CD14-positive monocyte (primary cell): ENCODE measurements at regions not wholly inside any gene's neighbourhood (a gene's known extent, or its start where the extent isn't known, plus 50 kb on each side); places are given as distances from the start of the nearest gene placed in this dataset.
"Not testable (repeated sequence)": the region's sequence is repeated elsewhere in the genome, so short reads cannot be mapped to it uniquely, and the experiment has no call there.

Experiments used
- DNase-seq, 3 donors: peaks; one replicate each; pipeline ENCODE4 v3.0.0-alpha.2; 2011 to 2022
- H2AFZ ChIP-seq: 2 replicates; pipeline ENCODE4 v1.6.0; 2012; ENCODE audit warnings: mild to moderate bottlenecking, low read depth, low read length, inconsistent platforms; ENCODE audit not compliant: insufficient read depth, poor library complexity, severe bottlenecking
- H3K27ac ChIP-seq, 2 donors: 1 replicate in 1 of 2; 2 replicates in 1 of 2; pipeline ENCODE4 v1.5.1; 2012 to 2013; ENCODE audit warnings: low read length in 2 of 2, control low read depth in 1 of 2, inconsistent platforms in 1 of 2, low read depth in 1 of 2, mild to moderate bottlenecking in 1 of 2
- H3K27me3 ChIP-seq, 2 donors: one replicate each; pipeline versions ENCODE4 v1.6.0 to v1.6.1; 2011 to 2013; ENCODE audit warnings: low read length in 2 of 2; ENCODE audit not compliant: control insufficient read depth in 2 of 2, insufficient read depth in 2 of 2
- H3K36me3 ChIP-seq, 2 donors: replicated peaks in 1 of 2; 1 replicate in 1 of 2; 2 replicates in 1 of 2; pipeline versions ENCODE4 v1.5.1 to v1.6.1; 2012 to 2013; ENCODE audit warnings: low read length in 2 of 2, control low read depth in 1 of 2, inconsistent platforms in 1 of 2, mild to moderate bottlenecking in 1 of 2; ENCODE audit not compliant: insufficient read depth in 2 of 2, control insufficient read depth in 1 of 2
- H3K4me1 ChIP-seq, 2 donors: 1 replicate in 1 of 2; 2 replicates in 1 of 2; pipeline versions ENCODE4 v1.5.1 to v1.6.1; 2012 to 2013; ENCODE audit warnings: low read length in 2 of 2, control low read depth in 1 of 2, inconsistent platforms in 1 of 2, mild to moderate bottlenecking in 1 of 2, moderate library complexity in 1 of 2; ENCODE audit not compliant: insufficient read depth in 2 of 2, control insufficient read depth in 1 of 2
- H3K4me2 ChIP-seq: replicated peaks from 2 replicates; pipeline ENCODE3; 2012; ENCODE audit warnings: low read length, moderate library complexity, mild to moderate bottlenecking; ENCODE audit not compliant: poor library complexity, severe bottlenecking; ENCODE audit errors: extremely low read depth
- H3K4me3 ChIP-seq, 3 experiments: fragments of 200-600 bp in 1 of 3; sonication (generic) in 1 of 3; replicated peaks in 1 of 3; 1 replicate in 2 of 3; 2 replicates in 1 of 3; pipeline ENCODE4 v1.5.1; 2011 to 2013; ENCODE audit warnings: low read length in 3 of 3, mild to moderate bottlenecking in 3 of 3, control low read depth in 2 of 3, low read depth in 2 of 3, inconsistent platforms in 1 of 3, moderate library complexity in 1 of 3
- H3K79me2 ChIP-seq: 2 replicates; pipeline ENCODE4 v1.6.0; 2012; ENCODE audit warnings: mild to moderate bottlenecking, control low read depth, inconsistent platforms, low read length, moderate library complexity; ENCODE audit not compliant: insufficient read depth
- H3K9ac ChIP-seq: 2 replicates; pipeline ENCODE4 v1.6.0; 2017; ENCODE audit warnings: low read length, mild to moderate bottlenecking; ENCODE audit not compliant: insufficient read depth, poor library complexity, severe bottlenecking
- H3K9me3 ChIP-seq, 2 donors: replicated peaks in 1 of 2; 1 replicate in 1 of 2; 2 replicates in 1 of 2; pipeline versions ENCODE4 v1.5.1 to v1.6.1; 2012 to 2013; ENCODE audit warnings: low read length in 2 of 2, control low read depth in 1 of 2; ENCODE audit not compliant: control insufficient read depth in 1 of 2, insufficient read depth in 1 of 2
- H4K20me1 ChIP-seq: 2 replicates; pipeline ENCODE4 v1.6.0; 2012; ENCODE audit warnings: mild to moderate bottlenecking, low read length, control low read depth, moderate library complexity; ENCODE audit not compliant: insufficient read depth
- H3K27ac Mint-ChIP-seq, 7 donors: one replicate each; pipeline ENCODE4 v1.8.0; 2020; ENCODE audit warnings: mild to moderate bottlenecking in 7 of 7, mixed read lengths in 7 of 7, moderate library complexity in 6 of 7, inconsistent platforms in 2 of 7
- H3K27me3 Mint-ChIP-seq, 3 donors: one replicate each; pipeline ENCODE4 v1.8.0; 2021 to 2022; ENCODE audit warnings: low read depth in 3 of 3, mild to moderate bottlenecking in 3 of 3, mixed read lengths in 3 of 3, moderate library complexity in 3 of 3, inconsistent platforms in 1 of 3
- H3K36me3 Mint-ChIP-seq, 2 donors: one replicate each; pipeline ENCODE4 v1.8.0; 2020; ENCODE audit warnings: mixed read lengths in 2 of 2, inconsistent platforms in 1 of 2, mild to moderate bottlenecking in 1 of 2
- H3K4me1 Mint-ChIP-seq: one replicate; pipeline ENCODE4 v1.8.0; 2020; ENCODE audit warnings: mild to moderate bottlenecking, mixed read lengths
- H3K4me3 Mint-ChIP-seq, 2 donors: one replicate each; pipeline ENCODE4 v1.8.0; 2020; ENCODE audit warnings: mild to moderate bottlenecking in 2 of 2, mixed read lengths in 2 of 2, moderate library complexity in 1 of 2
- H3K9me3 Mint-ChIP-seq, 7 donors: one replicate each; pipeline ENCODE4 v1.8.0; 2020 to 2022; ENCODE audit warnings: mixed read lengths in 7 of 7, mild to moderate bottlenecking in 6 of 7, moderate library complexity in 6 of 7, inconsistent platforms in 2 of 7
- WGBS: methylation state at CpG from one replicate; pipeline ENCODE4 v1.1.5; 2013; ENCODE audit warnings: missing lambda C conversion rate; ENCODE audit not compliant: insufficient coverage; 5-methylcytosine and 5-hydroxymethylcytosine counted together
- intact Hi-C, 2 donors: fragments of 100-400 bp; cut with micrococcal nuclease; formaldehyde crosslinking; loops; one replicate each; pipeline versions ENCODE4 v1.15.0 to v1.15.1; 2023
- TF ChIP-seq, protein P1 (sequence below): fragments of 200-600 bp; IDR thresholded peaks from one replicate; pipeline ENCODE4 v1.8.0; 2022; ENCODE audit warnings: antibody characterized with exemption, mild to moderate bottlenecking

DNA sequence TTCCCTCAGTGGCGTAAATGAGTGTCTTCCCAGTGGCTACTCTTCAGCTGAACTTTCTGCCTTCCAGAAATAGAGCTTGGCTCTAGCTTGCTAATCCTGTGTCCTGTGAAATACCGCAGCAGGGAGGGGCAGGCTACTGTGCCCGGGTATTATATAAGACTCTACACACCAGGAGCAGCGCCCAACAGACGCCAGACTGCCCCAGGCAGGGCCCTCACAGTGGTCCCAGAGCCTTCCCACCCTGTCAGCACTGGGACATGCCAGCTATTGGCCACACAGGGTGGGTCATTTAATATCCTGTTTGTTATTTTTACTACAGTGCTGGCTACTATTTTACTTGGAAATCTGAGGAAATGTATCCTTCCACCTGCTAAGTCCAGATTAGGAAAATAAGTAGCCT lies 121.0 kb downstream of the FEM1C start:
- TF ChIP-seq, protein P1, sequence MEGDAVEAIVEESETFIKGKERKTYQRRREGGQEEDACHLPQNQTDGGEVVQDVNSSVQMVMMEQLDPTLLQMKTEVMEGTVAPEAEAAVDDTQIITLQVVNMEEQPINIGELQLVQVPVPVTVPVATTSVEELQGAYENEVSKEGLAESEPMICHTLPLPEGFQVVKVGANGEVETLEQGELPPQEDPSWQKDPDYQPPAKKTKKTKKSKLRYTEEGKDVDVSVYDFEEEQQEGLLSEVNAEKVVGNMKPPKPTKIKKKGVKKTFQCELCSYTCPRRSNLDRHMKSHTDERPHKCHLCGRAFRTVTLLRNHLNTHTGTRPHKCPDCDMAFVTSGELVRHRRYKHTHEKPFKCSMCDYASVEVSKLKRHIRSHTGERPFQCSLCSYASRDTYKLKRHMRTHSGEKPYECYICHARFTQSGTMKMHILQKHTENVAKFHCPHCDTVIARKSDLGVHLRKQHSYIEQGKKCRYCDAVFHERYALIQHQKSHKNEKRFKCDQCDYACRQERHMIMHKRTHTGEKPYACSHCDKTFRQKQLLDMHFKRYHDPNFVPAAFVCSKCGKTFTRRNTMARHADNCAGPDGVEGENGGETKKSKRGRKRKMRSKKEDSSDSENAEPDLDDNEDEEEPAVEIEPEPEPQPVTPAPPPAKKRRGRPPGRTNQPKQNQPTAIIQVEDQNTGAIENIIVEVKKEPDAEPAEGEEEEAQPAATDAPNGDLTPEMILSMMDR: no peak
- H3K9me3 Mint-ChIP-seq: peaks cover 0 to 7% (median 0%) of the 10 kb centered on the region in 7 donors
- peaks cover 8% of the 10 kb centered on the region for H3K4me1 Mint-ChIP-seq
- Histone ChIP-seq H3K27ac (no peak overlapping the region), H3K4me2 (no peak overlapping the region), H3K36me3 (no peaks in the 10 kb centered on the region), H2AFZ (no peak overlapping the region), H3K4me1 (no peaks in the 10 kb centered on the region), H3K79me2 (no peaks in the 10 kb centered on the region), H3K9me3 (no peaks in the 10 kb centered on the region), H3K27me3 (no peaks in the 10 kb centered on the region), H3K9ac (no peak overlapping the region), H3K4me3 (no peak overlapping the region), H4K20me1 (no peaks in the 10 kb centered on the region)
- H3K36me3 Mint-ChIP-seq: no peaks in the 10 kb centered on the region
- DNase-seq: no peak
- H3K4me3 Mint-ChIP-seq: no peak overlapping the region
- H3K27me3 Mint-ChIP-seq: peaks cover 0 to 10% (median 9%) of the 10 kb centered on the region in 3 donors
- 100% methylated on average over 1 of the region's 5 CpGs for WGBS
- intact Hi-C loops: no loop called here
- no peak overlapping the region for H3K27ac Mint-ChIP-seq

DNA sequence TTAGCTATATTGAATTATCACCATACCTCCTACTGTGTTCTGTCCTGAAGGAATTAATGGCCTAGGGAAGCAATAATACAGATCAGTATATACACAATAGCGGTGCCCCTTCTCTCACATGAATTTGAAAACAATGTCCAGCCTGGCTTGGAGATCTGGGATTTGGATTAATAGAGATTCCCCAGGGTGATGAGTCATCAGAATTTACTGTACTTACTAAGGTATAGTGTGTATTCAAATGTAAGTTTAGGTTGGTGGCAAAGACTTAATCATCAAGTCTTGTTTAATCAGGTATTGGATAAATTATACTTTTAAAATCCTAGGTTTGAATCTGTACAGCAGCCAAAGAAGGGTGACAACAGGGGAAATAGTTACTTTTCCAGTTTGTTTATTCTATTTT lies 121.5 kb downstream of the FEM1C start:
- TF ChIP-seq, protein P1: no peak
- H2AFZ ChIP-seq: no peak overlapping the region
- H3K9ac ChIP-seq: no peak overlapping the region

DNA sequence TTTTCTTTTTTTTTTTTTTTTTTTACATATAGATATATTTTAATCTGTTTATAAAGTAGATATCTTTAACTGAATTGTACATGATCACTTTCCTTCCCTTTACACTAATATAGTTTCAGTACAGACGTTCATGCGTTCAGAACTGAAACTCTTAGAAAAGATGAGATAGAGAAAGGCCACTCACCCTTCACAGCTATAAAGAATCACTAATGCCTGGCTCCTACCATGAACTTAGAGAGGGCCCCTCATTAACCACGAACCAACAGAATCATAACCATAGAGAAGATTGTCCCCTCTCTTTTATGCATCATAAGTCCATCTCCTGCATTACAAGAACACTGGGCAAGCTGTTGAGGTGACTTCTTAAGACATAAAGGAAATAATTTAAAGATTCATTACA lies 123.8 kb downstream of the FEM1C start:
- H3K36me3 Mint-ChIP-seq, H3K27ac ChIP-seq, H3K4me3 ChIP-seq, H3K27ac Mint-ChIP-seq, H3K9me3 ChIP-seq, H3K4me3 Mint-ChIP-seq, H3K27me3 Mint-ChIP-seq, DNase-seq, H3K36me3 ChIP-seq, H3K9me3 Mint-ChIP-seq, H3K9ac ChIP-seq, H4K20me1 ChIP-seq, intact Hi-C loops, H3K4me1 Mint-ChIP-seq, H3K79me2 ChIP-seq, H3K27me3 ChIP-seq, H2AFZ ChIP-seq, H3K4me2 ChIP-seq, H3K4me1 ChIP-seq: not testable (repeated sequence)
- no CpG with 5 or more reads among the region's 3 CpGs for WGBS

More for the DNA sequence above, 121.5 kb downstream of the FEM1C start:
- no CpG with 5 or more reads among the region's 1 CpG for WGBS
- H3K4me1 Mint-ChIP-seq: peaks cover 8% of the 10 kb centered on the region
- Histone ChIP-seq H3K27ac (no peak overlapping the region), H3K9me3 (no peaks in the 10 kb centered on the region), H3K4me1 (no peaks in the 10 kb centered on the region), H3K27me3 (no peaks in the 10 kb centered on the region), H3K4me3 (no peak overlapping the region), H3K79me2 (no peaks in the 10 kb centered on the region), H4K20me1 (no peaks in the 10 kb centered on the region), H3K36me3 (no peaks in the 10 kb centered on the region), H3K4me2 (no peak overlapping the region)
- no peak for DNase-seq
- peaks cover 0 to 7% (median 0%) of the 10 kb centered on the region in 7 donors for H3K9me3 Mint-ChIP-seq
- intact Hi-C loops: no loop called here
- H3K27me3 Mint-ChIP-seq: peaks cover 0 to 10% (median 9%) of the 10 kb centered on the region in 3 donors
- H3K27ac Mint-ChIP-seq: no peak overlapping the region
- no peaks in the 10 kb centered on the region for H3K36me3 Mint-ChIP-seq
- H3K4me3 Mint-ChIP-seq: no peak overlapping the region
